Activated CD8-positive, alpha-beta memory T cell treated with anti-CD3 and anti-CD28 coated beads, Interleukin-2, amount 10 ng/mL, durations not matched to agents 7 days and 5 days (primary cell): ENCODE measurements at regions not wholly inside any gene's neighbourhood (a gene's known extent, or its start where the extent isn't known, plus 50 kb on each side); places are given as distances from the start of the nearest gene placed in this dataset.

Source experiments
- ATAC-seq: fragments of 150-1000 bp; cut with Tn5 transposase; one replicate; pipeline ENCODE4 v1.10.0; 2021; ENCODE audit warnings: moderate library complexity
- CTCF ChIA-PET: fragments of 350-600 bp; sonication (Branson Sonifier 250); formaldehyde crosslinking; loops from one replicate; lab custom pipeline; 2021; ENCODE audit warnings: antibody characterized with exemption; lab: Charles Lee
- DNase-seq: peaks from one replicate; pipeline ENCODE4 v3.0.0-alpha.2; 2020
- H3K27ac Mint-ChIP-seq: one replicate; pipeline ENCODE4 v1.8.0; 2021; ENCODE audit warnings: mild to moderate bottlenecking, mixed read lengths
- H3K27me3 Mint-ChIP-seq: one replicate; pipeline ENCODE4 v1.8.0; 2021; ENCODE audit warnings: mixed read lengths
- H3K36me3 Mint-ChIP-seq: one replicate; pipeline ENCODE4 v1.8.0; 2021; ENCODE audit warnings: mild to moderate bottlenecking, mixed read lengths
- H3K4me1 Mint-ChIP-seq: one replicate; pipeline ENCODE4 v1.8.0; 2021; ENCODE audit warnings: mixed read lengths
- H3K4me3 Mint-ChIP-seq: one replicate; pipeline ENCODE4 v1.8.0; 2021; ENCODE audit warnings: mild to moderate bottlenecking, moderate library complexity, mixed read lengths
- H3K9me3 Mint-ChIP-seq: one replicate; pipeline ENCODE4 v1.8.0; 2022; ENCODE audit warnings: low read depth, mixed read lengths

DNA sequence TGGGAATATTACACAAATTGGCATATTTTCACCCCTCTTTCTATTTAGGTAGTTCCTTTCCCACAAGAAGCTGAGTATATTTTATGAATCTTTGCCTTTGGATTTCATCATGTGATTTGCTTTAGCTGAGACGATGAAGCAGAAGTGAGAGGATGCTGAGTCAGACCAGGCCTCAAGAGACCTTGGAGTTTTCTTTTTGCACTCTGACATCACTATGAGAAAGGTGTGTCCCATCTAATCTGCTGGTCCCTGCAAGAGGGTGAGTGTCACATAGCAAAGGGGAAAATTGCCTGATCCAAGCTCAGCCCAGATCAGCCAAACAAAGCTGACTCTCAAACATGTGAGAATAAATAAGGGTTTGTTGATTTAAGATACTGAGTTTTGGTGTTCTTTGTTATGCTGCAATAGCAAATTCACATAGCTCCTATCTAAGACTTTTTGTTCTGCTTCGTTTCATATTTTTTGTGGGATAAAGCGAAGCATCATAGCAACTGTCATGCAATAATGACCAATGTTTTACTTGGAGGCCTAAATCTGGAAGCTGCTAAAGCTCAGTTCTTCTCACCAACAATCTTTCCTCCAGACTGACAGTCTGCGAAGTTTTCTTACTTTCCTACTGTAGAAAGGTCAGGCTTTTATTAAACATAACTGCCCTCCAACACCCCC is 176.9 kb downstream of the PDHA2 start:
- Mint-ChIP-seq H3K9me3 (no peaks in the 10 kb centered on the region), H3K27me3 (no peaks in the 10 kb centered on the region), H3K4me1 (no peaks in the 10 kb centered on the region), H3K36me3 (no peaks in the 10 kb centered on the region), H3K4me3 (no peak overlapping the region), H3K27ac (no peak overlapping the region)
- no peak for DNase-seq
- no peak for ATAC-seq
- CTCF ChIA-PET: no interaction called here

DNA sequence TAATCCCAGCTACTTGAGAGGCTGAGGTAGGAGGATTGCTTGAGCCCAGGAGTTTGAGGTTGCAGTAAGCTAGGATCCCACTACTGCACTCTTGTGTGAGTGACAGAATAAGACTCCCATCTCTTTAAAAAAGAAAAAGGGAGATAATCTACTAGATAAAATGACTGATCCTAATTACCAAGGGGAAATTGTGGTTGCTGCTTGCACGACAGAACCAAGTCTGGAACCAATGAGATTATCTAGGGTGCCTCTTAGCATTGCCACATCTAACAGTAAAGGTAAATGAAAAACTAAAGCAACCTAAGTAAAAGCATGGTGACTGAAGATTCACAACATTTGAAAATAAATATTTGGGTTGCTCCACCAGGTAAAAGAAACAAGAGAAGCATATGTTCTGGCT is 185.1 kb downstream of the PDHA2 start:
- DNase-seq: no peak
- CTCF ChIA-PET: no interaction called here
- Mint-ChIP-seq H3K4me3 (no peak overlapping the region), H3K4me1 (no peaks in the 10 kb centered on the region), H3K27ac (no peak overlapping the region), H3K27me3 (no peaks in the 10 kb centered on the region), H3K36me3 (no peaks in the 10 kb centered on the region), H3K9me3 (peaks cover 2% of the 10 kb centered on the region)
- no peak for ATAC-seq

DNA sequence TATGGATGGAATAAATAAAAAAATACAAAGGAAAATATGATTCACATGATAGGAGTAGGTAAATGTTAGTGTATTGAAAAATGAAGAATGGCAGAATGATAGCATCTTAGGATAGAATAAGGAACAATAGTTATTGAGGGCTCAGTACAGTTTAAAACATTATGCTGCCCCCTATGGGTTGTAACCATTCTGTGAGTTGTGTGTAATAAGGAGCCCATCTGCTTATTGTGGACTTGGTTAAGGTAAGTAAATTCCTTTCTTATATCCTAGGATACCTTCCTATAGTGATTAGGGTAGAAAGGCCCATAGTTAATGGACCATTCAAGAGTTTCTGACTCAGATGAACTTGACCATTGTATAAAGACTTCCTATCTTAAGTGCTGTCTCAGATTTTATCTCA is 195.8 kb downstream of the PDHA2 start:
- Mint-ChIP-seq H3K27ac (no peak overlapping the region), H3K36me3 (no peaks in the 10 kb centered on the region), H3K4me3 (no peak overlapping the region), H3K27me3 (no peaks in the 10 kb centered on the region), H3K9me3 (no peaks in the 10 kb centered on the region), H3K4me1 (no peaks in the 10 kb centered on the region)
- ATAC-seq: no peak
- CTCF ChIA-PET: no interaction called here
- DNase-seq: no peak

DNA sequence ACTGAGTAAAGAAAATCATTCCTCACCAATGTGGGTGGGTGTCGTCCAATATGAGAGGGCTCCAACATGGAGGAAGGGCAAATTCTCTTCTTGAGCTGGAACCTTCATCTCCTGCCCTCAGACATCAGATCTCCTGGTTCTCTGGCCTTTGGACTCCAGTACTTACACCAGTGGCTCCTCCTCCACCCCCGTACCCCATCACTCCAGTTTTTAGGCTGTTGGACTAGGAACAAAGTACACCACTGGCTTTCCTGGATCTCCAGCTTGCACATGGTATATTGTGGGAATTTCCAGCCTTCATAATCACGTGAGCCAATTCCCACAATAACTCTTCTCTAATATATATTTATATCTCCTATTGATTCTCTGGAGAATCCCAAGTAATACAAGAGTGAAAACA is 196.9 kb downstream of the PDHA2 start:
- H3K4me3 Mint-ChIP-seq: no peak overlapping the region
- H3K4me1 Mint-ChIP-seq: no peaks in the 10 kb centered on the region
- ATAC-seq (no peak), DNase-seq (no peak)
- CTCF ChIA-PET: no interaction called here
- no peaks in the 10 kb centered on the region for H3K9me3 Mint-ChIP-seq
- no peaks in the 10 kb centered on the region for H3K36me3 Mint-ChIP-seq
- H3K27me3 Mint-ChIP-seq: no peaks in the 10 kb centered on the region
- H3K27ac Mint-ChIP-seq: no peak overlapping the region

DNA sequence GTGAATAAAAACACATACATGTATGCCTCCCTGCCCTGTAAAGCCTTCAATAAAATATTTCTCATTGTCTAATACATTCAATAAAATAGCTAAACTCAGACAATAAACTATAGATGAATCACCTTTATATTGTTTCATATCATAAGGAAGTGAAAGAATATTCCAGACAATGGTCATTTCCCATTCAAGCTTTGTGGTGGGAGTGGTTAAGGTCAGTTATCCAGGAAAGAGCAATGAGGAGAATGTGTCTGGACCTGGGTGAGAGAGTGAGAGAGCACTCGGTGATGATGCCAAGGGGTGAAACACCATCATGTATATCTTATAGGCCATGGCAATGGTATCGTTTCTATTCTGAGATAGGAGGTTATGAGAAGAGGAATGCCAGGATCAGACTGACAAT is 197.8 kb downstream of the PDHA2 start:
- no peaks in the 10 kb centered on the region for H3K36me3 Mint-ChIP-seq
- H3K27ac Mint-ChIP-seq: no peak overlapping the region
- H3K27me3 Mint-ChIP-seq: no peaks in the 10 kb centered on the region
- DNase-seq: no peak
- no peaks in the 10 kb centered on the region for H3K4me1 Mint-ChIP-seq
- no peak overlapping the region for H3K4me3 Mint-ChIP-seq
- no peaks in the 10 kb centered on the region for H3K9me3 Mint-ChIP-seq
- CTCF ChIA-PET: no interaction called here
- no peak for ATAC-seq

DNA sequence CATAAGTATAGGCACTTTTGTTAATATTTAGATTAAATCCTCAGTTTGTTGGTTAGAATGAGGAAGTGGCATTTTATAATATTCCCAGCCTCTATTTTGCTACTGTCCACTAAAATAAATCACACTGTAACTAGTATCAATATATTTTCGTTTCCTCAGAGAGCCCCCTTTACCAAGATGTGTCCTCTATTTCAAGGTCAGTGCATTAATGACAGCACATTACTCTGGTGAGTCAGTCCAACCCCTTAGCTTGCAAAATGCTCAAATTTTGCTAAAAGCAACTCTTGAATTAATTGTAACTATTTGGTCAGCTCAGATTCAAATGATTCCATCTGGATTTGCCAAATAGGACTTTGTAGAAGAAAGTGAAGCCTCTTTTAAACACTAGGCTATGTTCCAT is 199.3 kb downstream of the PDHA2 start:
- CTCF ChIA-PET: no interaction called here
- ATAC-seq (no peak), DNase-seq (no peak)
- no peak overlapping the region for H3K27ac Mint-ChIP-seq
- no peaks in the 10 kb centered on the region for H3K4me1 Mint-ChIP-seq
- no peaks in the 10 kb centered on the region for H3K36me3 Mint-ChIP-seq
- no peaks in the 10 kb centered on the region for H3K27me3 Mint-ChIP-seq
- no peak overlapping the region for H3K4me3 Mint-ChIP-seq
- no peaks in the 10 kb centered on the region for H3K9me3 Mint-ChIP-seq

DNA sequence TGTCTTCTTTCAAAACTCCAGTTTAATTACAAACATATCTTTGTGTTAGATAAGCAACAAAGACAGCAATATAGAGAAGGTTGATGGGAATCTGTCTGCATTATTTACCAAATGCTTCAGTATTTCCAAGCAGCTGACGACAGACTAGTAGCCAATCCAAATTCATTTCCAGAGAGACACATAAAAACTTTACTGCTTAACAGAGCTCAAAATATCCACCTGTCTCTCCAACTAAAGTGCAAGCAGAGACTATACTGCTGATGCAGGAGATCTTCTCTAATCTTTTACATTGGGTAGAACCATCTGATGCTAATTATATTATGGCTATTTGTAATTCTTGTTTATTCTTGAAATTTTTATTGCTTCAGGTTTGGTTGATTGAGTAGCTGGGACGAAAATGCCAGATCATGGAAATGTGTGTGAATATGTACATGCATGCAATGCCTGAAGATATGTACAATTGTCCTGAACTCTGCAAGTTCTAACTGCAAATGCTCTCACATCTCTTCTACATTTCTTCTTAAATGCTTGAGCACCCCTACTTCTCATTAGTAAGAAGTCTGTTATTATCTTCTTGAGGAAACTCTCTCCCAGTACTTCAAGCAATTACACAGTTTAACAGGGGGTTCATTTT is 200.0 kb downstream of the PDHA2 start:
- no peaks in the 10 kb centered on the region for H3K36me3 Mint-ChIP-seq
- no peak for ATAC-seq
- no peaks in the 10 kb centered on the region for H3K4me1 Mint-ChIP-seq
- no peak overlapping the region for H3K4me3 Mint-ChIP-seq
- H3K27me3 Mint-ChIP-seq: no peaks in the 10 kb centered on the region
- H3K27ac Mint-ChIP-seq: no peak overlapping the region
- CTCF ChIA-PET: no interaction called here
- H3K9me3 Mint-ChIP-seq: no peaks in the 10 kb centered on the region
- DNase-seq: no peak

DNA sequence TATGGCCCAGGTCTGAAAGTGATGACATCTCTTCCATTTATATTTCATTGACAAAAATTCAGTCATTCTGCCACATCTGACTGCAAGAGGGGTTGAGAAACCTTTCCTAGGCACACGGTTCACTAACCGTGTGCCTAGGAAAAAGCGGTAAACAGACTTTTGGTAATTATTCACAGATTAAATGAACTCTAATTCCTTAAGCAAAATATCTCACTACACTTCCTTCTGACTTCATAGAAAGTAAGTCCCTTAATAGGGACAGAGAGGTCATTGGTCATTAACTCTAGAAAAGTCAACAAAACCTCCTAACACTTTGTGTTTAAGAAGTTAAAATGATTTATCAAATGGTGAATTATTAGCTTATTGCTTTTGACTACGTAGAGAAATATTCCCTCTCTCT is 205.1 kb downstream of the PDHA2 start:
- DNase-seq: no peak
- Mint-ChIP-seq H3K36me3 (no peaks in the 10 kb centered on the region), H3K4me3 (no peak overlapping the region), H3K4me1 (no peaks in the 10 kb centered on the region), H3K27me3 (no peaks in the 10 kb centered on the region), H3K27ac (no peak overlapping the region), H3K9me3 (peaks cover 4% of the 10 kb centered on the region)
- CTCF ChIA-PET: no interaction called here
- ATAC-seq: no peak

DNA sequence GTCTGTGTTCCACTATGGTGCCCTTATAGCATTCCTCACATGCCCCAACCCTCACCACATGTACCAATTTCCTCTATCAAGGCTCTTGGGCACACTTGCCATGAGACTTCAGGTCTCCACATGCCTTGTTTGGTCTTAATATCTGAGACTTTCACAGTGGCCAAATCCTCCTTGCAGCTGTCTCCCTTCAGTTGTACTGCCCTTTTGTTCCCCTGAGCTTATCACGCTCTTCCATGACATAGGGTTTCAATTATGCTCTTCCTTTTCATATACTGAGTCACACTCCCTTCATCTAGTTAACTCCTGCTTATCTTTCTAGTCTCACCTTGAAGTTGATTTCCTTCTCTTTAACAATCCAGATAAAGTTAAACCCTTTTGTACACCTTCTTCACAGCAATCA is 212.9 kb downstream of the PDHA2 start:
- peaks cover 7% of the 10 kb centered on the region for H3K9me3 Mint-ChIP-seq
- H3K27ac Mint-ChIP-seq: no peak overlapping the region
- H3K27me3 Mint-ChIP-seq: no peaks in the 10 kb centered on the region
- no peaks in the 10 kb centered on the region for H3K36me3 Mint-ChIP-seq
- DNase-seq: no peak
- no peak overlapping the region for H3K4me3 Mint-ChIP-seq
- CTCF ChIA-PET: no interaction called here
- no peak for ATAC-seq
- H3K4me1 Mint-ChIP-seq: no peaks in the 10 kb centered on the region

DNA sequence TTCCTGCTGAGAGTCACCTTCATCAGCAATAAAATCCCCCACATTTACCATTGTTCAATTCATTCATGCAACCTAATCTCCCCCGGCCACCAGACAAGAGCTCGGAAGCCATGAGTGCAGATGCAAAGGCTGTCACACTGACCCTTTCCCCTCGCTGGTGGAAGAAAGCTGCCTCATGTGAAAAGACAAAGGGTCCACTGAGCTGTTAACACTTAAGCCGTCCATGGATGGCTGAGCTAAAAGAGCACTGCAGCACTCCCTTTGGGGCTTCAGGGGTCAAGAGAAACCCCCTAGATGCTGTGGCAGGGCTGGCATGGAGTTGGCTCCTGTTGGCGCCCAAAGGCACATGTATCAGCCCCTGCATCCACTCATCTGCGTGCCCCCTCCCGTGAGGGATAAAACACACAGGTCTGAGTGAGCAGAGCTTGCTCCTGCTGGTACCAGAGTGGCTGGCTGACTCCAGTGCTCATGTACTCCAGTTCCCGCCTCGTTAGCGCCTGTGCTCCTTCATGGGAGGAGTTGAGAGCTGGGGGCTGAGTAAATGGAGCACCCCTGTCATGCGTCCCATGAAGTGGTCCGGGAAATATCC is 216.5 kb downstream of the PDHA2 start:
- no peak overlapping the region for H3K27ac Mint-ChIP-seq
- H3K4me1 Mint-ChIP-seq: no peaks in the 10 kb centered on the region
- H3K4me3 Mint-ChIP-seq: no peak overlapping the region
- CTCF ChIA-PET: no interaction called here
- peaks cover 3% of the 10 kb centered on the region for H3K9me3 Mint-ChIP-seq
- ATAC-seq (no peak), DNase-seq (no peak)
- no peaks in the 10 kb centered on the region for H3K36me3 Mint-ChIP-seq
- H3K27me3 Mint-ChIP-seq: no peaks in the 10 kb centered on the region

DNA sequence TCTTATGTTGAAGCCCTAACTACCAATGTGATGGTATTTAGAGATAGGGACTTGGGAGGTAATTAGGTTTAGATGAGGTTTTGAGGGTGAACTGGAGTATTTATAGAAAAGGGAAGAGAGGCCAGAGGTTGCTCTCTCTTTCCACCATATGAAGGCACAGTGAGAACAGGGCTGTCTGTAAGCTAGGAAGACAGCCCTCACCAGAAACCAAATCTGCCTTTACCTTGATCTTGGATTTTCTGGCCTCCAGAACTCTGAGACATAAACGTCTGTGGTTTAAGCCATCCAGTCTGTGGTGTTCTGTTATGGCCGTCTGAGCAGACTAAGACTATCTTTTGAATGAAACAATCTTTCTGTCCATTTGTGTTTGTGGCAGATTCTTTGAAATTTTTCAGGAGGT is 223.7 kb downstream of the PDHA2 start:
- DNase-seq (no peak), ATAC-seq (no peak)
- peaks cover 6% of the 10 kb centered on the region for H3K9me3 Mint-ChIP-seq
- no peak overlapping the region for H3K4me3 Mint-ChIP-seq
- CTCF ChIA-PET: no interaction called here
- no peaks in the 10 kb centered on the region for H3K27me3 Mint-ChIP-seq
- H3K4me1 Mint-ChIP-seq: no peaks in the 10 kb centered on the region
- no peaks in the 10 kb centered on the region for H3K36me3 Mint-ChIP-seq
- H3K27ac Mint-ChIP-seq: no peak overlapping the region

DNA sequence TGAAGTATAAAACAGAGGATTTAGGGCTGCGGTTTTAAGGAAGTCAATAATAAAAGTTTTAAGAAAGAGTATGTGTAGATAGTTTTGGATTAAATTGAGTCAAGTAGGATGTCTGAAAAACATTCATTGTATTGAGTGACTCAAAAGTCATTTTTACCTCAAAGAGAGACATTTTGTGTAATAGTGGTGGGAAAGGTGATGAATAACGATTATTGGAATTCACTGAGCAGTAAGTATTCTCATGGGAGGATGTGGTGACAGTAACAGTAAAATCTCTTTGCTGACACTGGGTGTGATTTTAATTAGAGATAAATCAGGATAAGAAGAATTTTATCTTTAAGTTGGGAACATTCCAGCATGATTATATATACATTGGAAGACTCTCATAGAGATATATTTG is 233.6 kb downstream of the PDHA2 start:
- CTCF ChIA-PET: no interaction called here

DNA sequence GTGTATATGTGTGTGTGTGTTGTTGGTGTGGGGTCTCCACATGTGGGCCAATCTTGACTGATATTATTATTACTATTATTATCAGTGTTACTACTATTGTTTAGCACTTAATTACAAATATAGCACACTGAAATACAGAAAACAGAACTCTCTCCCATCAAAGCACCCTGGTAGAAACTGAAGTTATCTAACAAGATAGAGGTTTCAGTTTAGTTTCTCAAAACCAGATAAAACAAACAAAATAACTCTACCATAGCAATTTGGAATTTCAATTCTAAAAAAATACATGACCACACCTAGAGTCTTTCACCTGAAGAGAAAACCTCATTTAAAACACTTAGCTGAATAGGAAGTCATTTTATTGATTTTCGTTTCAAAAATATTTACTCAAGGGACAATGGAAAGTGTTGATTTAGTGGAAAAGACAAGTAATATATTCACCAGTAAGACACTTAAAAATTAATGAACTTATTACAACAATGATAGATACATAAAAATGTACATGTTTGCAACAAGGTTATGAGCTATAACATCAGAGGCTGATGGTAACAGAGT is 252.3 kb downstream of the PDHA2 start:
- H3K27me3 Mint-ChIP-seq: no peaks in the 10 kb centered on the region
- H3K36me3 Mint-ChIP-seq: no peaks in the 10 kb centered on the region
- DNase-seq (no peak), ATAC-seq (no peak)
- no peaks in the 10 kb centered on the region for H3K4me1 Mint-ChIP-seq
- H3K27ac Mint-ChIP-seq: no peak overlapping the region
- no peak overlapping the region for H3K4me3 Mint-ChIP-seq
- CTCF ChIA-PET: no interaction called here
- peaks cover 4% of the 10 kb centered on the region for H3K9me3 Mint-ChIP-seq

More for the DNA sequence above, 233.6 kb downstream of the PDHA2 start:
- Mint-ChIP-seq H3K27me3 (no peaks in the 10 kb centered on the region), H3K4me3 (no peak overlapping the region), H3K9me3 (no peaks in the 10 kb centered on the region), H3K27ac (no peak overlapping the region), H3K4me1 (no peaks in the 10 kb centered on the region), H3K36me3 (no peaks in the 10 kb centered on the region)
- ATAC-seq: no peak
- DNase-seq: no peak

DNA sequence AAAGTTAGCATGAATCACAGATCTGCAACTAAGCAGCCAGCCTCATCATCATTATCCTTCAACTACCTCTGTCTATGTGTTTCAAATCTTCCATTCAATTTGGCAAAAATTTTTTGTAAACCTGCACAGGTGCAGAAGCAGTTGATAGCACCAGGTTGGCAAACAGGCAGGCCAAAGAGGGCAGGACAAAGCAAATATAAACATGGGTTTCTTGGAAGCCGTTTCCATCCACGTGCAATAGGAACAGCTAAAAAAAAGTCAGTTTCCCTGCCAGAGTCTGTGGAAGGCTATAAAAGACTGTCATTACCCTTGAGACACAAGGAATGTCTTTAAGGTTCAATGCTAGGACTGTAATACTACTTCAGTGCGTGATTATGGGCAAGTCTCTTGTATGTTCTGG is 253.2 kb downstream of the PDHA2 start:
- Mint-ChIP-seq H3K4me1 (no peaks in the 10 kb centered on the region), H3K36me3 (no peaks in the 10 kb centered on the region), H3K27me3 (no peaks in the 10 kb centered on the region), H3K27ac (no peak overlapping the region), H3K4me3 (no peak overlapping the region), H3K9me3 (peaks cover 2% of the 10 kb centered on the region)
- no peak for DNase-seq
- CTCF ChIA-PET: no interaction called here
- no peak for ATAC-seq
